ENCODE measurements at regions not wholly inside any gene's neighbourhood (a gene's known extent, or its start where the extent isn't known, plus 50 kb on each side); places are given as distances from the start of the nearest gene placed in this dataset.
"Not testable (repeated sequence)": the region's sequence is repeated elsewhere in the genome, so short reads cannot be mapped to it uniquely, and the experiment has no call there.

DNA sequence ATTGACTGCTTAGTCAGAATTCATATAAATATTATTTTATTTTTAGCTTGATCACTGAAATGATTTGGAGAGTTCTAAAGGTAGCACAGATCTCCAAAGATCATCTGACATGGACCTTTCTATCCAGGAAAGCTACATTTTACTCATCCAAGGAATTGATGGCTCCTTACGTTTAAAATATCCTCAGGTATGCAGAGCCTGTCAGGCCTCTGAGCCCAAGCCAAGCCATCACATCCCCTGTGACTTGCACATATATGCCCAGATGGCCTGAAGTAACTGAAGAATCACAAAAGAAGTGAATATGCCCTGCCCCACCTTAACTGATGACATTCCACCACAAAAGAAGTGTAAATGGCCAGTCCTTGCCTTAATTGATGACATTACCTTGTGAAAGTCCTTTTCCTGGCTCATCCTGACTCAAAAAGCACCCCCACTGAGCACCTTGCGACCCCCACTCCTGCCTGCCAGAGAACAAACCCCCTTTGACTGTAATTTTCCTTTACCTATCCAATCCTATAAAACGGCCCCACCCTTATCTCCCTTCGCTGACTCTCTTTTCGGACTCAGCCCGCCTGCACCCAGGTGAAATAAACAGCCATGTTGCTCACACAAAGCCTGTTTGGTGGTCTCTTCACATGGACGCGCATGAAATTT is 411.6 kb upstream of the RORB start:
- not testable (repeated sequence) for DNase-seq (ENCODE audit: low read depth, low spot score)

DNA sequence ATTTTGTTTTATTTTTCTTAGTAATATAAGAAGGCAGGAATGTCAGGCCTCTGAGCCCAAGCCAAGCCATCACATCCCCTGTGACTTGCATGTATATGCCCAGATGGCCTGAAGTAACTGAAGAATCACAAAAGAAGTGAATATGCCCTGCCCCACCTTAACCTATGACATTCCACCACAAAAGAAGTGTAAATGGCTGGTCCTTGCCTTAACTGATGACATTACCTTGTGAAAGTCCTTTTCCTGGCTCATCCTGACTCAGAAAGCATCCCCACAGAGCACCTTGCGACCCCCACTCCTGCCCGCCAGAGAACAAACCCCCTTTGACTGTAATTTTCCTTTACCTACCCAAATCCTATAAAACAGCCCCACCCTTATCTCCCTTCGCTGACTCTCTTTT is 406.2 kb upstream of the RORB start:
- not testable (repeated sequence) for DNase-seq (ENCODE audit: low read depth, low spot score)

DNA sequence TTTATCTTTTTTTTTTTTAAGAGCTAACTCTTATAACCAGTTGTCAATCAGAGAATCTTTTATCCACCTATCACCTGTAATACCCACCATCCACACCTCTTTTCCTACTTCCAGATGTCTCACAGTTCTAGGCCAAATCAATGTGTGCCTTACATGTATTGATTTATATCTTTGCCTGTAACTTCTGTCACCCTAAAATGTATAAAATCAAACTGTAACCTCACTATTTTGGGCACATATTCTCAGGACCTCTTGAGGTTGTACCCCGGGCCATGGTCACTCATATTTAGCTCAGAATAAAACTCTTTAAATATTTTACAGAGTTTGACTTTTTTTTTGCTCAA is 404.7 kb upstream of the RORB start:
- no peak for DNase-seq (ENCODE audit: low read depth, low spot score)

DNA sequence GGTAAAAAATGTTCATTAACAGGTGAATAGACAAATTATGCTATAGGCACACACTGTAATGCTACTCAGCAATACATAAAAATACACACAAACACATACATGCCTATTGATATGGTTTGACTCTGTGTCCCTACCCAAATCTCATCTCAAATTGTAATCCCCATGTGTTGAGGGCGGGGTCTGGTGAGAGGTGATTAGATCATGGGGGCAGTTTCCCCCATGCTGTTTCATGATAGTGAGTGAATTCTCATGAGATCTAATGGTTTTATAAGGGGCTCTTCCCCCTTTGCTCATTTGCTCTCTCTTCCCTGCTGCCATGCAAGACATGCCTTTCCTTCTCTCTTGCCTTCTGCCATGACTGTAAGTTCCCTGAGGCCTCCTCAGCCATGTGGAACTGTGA is 403.1 kb upstream of the RORB start:
- not testable (repeated sequence) for DNase-seq (ENCODE audit: low read depth, low spot score)

DNA sequence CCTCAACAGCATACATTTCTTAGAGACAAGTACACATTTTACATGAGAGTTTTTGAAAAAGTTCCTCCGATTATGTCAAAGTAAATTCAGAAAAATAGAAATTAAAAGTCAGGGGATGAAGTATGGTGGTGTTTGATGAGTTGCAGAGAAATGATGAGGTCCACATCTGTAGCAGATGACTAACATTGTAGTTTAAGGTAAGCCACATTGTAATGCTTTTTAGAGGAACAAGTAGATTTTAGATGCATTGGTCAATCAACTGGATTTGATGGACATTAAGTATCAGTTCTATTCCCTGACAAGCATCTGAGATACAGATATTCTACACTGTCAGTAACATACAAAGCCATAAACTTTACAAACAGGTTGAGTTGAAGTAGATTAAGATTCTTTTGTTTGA is 402.4 kb upstream of the RORB start:
- no peak for DNase-seq (ENCODE audit: low read depth, low spot score)

DNA sequence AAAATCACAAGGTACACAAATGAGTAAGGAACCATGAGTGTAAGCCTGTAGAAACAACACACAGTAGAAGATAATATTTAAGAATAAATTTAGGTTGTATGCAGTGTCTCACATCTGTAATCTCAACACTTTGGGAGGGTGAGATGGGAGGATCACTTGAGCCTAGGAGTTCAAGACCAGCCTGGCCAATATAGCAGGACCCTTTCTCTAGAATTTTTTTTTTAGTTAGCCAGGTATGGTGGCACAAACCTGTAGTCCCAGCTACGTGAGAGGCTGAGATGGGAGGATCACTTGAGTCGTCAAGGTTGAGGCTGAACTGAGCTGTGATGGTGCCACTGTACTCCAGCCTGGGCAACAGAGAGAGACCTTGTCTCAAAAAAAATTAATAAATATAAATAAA is 401.2 kb upstream of the RORB start:
- DNase-seq (ENCODE audit: low read depth, low spot score) = no peak

DNA sequence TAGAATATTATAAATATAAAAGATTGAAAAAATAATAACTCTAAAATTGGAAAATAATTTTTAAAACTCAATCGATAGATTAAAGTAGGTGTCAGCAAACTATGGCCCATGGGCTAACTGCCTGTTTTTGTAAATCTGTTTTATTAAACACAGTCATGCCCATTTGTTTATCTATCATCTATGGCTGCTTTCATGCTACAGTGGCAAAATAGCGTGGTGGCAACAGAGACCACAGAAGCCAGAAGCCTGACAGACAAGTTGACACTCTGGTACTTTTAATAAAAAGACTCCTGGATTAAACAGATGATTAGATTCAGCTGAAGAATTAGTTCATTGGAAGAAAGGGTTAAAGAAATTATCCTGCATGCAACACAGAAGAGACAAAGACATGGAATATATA is 400.7 kb upstream of the RORB start:
- no peak for DNase-seq (ENCODE audit: low read depth, low spot score)

DNA sequence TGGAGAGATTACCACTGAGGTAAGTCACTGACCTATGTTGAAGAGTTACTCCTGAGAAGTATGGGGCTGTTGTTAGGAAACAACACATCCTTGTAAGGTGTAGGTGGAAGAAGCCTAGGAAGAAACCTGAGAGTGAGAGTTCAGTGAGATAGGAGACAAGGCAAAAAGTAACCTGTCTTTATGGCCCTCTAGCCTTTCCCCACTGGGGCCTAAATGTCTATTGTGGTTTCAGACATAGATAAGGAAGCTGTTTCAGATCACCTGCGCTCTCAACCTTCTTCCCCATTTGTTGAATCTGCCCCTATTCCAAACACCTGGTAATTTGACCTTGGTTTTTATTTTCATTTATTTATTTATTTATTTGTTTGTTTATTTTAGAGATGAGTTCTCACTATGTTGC is 397.1 kb upstream of the RORB start:
- no peak for DNase-seq (ENCODE audit: low read depth, low spot score)

DNA sequence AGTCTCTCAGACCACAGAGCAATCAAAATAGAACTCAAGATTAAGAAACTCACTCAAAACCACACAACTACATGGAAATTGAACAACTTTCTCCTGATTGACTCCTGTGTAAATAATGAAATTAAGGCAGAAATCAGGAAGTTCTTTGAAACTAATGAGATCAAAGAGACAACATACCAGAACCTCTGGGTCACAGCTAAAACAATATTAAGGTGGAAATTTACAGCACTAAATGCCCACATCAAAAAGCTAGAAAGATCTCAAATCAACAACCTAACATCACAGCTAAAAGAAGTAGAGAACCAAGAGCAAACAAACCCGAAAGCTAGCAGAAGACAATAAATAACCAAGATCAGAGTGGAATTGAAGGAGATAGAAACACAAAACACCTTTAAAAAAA is 395.0 kb upstream of the RORB start:
- DNase-seq (ENCODE audit: low read depth, low spot score) = not testable (repeated sequence)

DNA sequence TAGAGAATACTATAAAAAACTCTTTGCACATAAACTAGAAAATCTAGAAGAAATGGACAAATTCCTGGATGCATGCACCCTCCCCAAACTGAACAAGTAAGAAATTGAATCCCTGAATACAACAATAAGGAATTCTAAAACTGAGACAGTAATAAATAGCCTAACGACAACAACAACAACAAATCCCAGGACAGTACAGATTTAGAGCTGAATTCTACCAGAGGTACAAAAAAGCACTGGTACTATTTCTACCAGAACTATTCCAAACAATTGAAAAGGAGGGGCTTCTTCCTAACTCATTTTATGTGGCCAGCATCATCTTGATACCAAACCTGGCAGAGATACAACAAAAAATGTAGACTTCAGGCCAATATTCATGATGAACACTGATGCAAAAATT is 394.4 kb upstream of the RORB start:
- no peak for DNase-seq (ENCODE audit: low read depth, low spot score)

DNA sequence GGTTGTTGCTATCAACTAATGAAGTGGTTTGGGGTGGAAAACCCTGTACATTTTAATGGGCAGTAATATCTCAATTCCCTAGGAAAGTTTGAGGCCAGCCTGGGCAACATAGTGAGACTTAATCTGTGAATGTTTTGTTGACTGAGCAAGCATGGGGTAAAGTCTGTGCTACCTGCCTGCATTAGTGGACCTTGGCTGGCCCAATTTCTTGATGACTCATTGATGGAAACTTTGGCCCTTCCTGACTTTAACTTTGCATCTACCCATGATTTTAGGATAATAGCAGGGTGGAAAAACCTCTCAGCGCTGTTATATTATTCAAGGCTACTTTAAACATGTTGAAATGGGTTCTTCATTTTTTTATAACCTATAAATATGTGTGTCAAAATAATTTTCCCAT is 389.4 kb upstream of the RORB start:
- no peak for DNase-seq (ENCODE audit: low read depth, low spot score)

DNA sequence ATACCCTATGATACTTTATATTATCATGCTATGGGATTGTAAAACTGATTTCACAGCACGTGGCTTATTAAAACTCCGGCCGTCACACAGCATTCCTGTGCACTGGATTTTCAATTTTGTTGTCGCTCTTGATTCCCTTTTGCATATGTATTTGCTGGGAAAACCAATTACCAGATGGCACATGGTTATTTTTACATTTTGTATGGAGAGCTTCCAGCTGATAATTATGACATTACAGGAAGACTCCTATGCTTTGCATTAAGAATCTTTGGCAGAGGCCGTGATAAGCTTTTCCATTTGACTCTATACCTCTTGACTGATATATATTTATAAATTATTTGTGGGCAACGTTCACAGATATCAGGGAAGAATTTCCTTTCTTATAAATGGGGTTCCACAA is 381.2 kb upstream of the RORB start:
- no peak for DNase-seq (ENCODE audit: low read depth, low spot score)

DNA sequence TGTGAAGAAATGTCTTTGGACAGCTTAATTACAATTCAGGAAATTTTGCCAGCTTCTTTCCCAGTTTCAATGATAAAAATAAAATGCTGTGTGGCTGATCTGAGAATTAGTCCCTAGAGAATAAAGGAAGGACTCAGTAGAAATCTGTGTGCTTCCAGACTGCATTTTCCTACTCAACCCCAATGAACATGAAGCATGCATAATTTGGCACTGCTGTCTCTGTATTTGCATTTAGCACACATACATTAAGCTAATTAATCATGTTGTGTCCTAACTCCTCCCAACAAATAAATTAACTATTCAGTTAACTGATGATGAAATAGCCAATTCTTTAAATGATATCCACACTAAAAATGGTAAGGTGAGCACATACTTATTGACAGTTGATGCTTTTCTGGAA is 380.0 kb upstream of the RORB start:
- no peak for DNase-seq (ENCODE audit: low read depth, low spot score)

DNA sequence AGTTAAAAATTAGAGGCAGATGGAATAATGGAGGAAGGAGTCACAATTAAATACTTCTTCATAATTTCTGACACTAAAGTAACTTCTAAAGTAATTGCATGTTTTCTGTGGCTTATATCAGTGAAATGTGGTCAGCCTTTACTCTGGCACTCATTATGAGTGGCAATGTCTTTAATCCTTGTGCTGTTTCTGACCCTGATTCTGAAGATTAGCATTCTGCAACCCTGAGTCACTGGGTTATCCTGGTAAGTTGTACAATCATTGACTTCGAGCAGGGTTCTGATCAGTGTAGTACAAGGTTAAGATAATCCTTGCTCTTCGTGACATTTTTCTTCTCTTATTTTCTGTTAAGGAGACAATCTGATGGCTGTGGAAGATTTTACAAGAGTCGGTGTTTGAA is 379.4 kb upstream of the RORB start:
- no peak for DNase-seq (ENCODE audit: low read depth, low spot score)

DNA sequence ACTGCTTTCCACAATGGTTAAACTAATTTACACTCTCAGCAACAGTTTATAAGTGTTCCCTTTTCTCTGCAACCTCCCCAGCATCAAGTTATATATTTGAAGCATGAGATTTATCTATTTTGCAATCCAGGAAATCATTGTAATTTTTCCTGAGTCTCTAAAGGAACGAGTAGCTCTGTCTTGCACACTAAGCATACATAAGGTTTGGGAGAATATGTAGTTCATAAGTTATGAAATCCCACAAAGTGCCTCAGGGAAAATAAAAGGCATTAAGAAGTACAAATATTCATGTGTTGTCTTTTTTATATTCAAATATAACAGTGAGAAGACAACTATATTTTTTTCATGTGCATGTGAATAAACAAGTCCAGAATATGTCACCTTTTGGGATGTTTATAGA is 377.1 kb upstream of the RORB start:
- no peak for DNase-seq (ENCODE audit: low read depth, low spot score)

DNA sequence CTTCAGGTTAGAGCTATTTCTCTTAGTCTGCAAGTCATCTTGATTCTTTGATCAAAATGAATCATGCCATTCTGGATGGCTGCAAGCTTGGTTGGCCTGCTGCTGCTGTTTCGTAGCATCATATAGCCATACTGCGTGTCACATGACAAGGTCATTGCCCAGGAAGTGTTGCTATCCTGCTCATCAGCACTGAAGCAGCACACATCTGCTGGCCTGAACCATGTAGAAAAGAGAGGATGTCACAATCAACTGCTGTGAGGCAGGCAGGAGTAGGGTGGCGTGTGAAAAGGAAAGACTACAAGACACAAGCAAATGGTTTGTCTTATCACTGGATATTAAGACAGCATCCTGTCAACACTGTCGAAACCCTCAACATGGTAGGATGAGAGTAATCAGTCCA is 376.7 kb upstream of the RORB start:
- DNase-seq (ENCODE audit: low read depth, low spot score) = no peak

DNA sequence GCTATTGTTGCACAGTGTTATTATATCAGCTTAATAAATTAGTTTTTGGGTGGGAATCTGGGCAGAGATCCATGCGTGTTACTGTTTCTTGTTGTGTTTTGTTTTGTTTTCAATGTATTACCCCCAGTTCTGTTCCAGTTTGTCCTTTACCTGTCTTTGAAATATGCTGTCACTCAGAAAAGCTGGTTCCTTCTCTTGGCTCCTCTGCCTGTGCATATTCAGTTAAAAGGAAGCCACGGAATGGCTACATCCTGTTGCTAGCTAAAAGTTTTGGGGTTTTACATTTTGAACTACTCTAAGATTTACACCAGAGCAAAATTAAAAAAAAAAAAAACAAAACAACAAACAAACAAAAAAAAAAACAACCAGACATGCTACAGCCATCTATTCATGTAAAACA is 374.9 kb upstream of the RORB start:
- no peak for DNase-seq (ENCODE audit: low read depth, low spot score)

DNA sequence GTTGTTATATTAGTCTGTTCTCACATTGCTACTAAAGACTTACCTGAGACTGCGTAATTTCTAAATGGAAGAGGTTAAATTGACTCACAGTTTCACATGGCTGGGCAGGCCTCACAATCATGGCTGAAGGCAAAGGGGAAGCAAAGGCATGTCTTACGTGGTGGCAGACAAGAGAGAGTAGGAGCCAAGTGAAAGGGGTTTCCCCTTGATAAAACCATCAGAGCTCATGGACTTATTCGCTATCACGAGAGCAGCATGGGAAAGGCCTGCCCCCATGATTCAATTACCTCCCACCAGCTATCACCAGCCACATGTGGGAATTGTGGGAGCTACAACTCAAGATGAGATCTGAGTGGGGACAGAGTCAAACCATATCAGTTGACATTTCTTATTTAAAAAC is 374.5 kb upstream of the RORB start:
- DNase-seq (ENCODE audit: low read depth, low spot score) = no peak

DNA sequence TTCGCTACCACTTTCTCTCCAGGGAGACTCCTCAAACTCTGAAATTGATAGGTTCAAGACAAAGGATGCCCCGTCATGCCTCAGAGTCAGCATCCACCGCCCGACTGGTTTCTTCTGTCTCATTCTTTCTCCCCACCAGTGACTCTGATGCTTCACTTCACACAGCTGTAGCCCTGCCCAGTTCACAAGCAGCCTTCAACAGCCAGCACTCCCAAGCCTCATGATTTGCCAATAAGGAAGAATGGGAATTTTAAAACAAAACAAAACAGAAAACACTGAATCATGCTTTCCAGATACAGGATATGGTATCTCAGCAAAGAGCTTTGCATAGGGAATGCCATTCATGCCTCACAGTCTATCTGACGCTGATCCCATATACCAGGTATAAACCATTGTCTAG is 371.2 kb upstream of the RORB start:
- no peak for DNase-seq (ENCODE audit: low read depth, low spot score)

DNA sequence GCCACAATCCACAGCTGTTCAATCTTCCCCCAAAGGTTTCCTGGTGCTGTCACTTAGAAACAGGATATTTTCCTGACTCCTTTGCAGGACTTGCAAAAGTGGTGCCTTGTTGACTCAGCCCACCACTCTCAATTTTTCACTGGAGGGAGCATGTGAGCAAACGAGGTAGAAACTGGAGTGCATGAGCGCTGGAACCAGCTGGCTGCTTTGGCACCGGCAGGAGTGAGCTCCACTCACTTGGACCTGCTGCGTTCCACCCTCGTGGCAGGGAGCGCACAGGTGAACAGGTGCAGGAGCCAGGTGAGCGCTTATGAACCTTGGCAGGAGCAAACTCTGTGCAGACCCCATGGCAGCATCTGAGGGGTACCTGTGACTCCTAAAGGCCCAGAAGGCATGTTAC is 364.1 kb upstream of the RORB start:
- DNase-seq (ENCODE audit: low read depth, low spot score) = no peak

DNA sequence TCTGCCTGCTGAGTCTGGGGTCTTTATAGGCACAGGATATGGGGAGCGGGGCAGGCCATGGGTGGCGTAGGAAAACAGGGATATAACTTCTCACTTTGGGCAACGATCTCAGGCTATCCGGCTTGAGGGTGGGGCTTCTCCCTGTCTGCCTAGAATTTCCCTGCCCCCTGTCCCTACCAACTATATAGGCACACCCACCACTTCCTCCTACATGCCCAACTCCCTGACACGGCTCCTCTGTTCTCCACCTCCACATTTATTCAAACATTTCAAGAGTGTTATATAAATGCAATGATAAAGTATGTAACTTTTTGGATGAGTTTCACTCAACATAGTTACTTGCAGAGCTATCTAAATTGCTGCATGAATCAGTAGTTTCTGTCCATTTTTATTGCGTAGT is 363.2 kb upstream of the RORB start:
- DNase-seq (ENCODE audit: low read depth, low spot score) = no peak

DNA sequence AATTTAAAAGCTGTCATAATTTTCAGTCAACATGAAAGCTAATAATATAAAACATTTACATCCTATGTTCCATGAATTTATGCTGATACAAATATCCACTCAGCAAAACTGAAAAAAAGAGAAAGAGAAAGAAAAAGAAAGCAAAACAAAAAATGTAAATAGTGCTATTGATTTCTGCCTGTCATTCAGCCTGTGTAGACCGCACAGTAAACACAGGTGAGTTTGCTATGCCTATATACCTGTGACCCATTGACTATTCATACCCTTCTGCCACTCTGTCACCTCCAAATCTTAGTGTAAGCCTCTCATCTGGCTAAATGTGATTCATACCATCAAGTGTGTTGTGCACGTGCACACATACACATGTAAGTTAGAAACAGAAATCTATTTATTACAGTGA is 359.0 kb upstream of the RORB start:
- no peak for DNase-seq (ENCODE audit: low read depth, low spot score)

DNA sequence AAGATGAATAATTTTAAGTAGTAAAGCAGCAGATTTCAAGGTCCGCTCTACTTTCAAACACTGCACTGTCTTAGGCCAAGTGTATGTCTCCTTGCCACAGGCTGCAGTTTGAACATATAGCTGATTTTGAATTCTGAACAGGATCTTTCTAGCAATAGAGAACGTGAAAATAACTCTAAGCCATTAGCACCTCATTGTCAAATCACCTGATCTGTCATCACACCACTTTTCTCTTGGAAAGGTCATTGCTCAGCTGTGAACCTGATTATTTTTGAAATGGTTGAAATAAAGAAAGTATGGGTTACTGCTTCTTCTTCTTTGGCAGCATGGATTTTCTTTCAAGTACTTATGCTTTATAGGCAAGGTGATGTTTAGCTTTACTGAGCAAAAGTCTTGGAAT is 357.0 kb upstream of the RORB start:
- DNase-seq (ENCODE audit: low read depth, low spot score) = no peak

DNA sequence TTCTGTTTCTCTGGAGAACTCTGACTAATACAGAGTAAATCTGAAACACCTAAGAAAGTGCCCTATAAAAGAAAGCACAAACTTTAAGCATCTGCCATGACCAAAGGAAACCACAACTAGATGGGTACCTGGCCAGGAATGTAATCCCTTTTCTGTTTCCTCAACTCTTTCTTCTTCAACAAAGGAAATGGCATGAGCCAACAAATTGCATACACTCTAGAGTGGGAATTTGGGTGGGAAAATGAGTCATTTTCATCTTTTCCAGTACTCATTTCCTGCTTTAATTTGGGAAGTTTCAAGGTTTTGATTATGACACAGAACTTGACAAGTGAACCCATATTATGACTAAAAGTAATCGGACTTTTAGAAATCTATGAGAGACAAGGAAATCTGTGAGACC is 349.2 kb upstream of the RORB start:
- no peak for DNase-seq (ENCODE audit: low read depth, low spot score)

DNA sequence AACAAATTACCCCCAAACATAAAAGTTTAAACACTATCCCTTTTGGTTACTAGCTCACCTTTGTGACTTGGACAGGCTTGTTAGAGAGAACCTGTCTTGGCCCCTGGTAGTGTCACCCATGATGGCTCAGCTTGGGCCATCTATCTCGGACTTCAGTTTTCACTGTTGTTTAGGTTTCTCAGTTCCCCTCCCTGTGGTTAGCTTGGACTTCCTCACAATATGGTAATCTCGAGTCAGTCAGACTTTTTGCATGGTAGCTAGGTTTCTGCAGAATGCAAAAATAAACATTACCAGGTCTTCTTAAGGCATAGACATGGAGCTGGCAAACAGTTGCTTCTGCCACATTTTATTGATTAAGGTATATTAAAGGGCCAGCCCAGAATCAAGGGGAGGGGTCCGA is 324.3 kb upstream of the RORB start:
- DNase-seq (ENCODE audit: low read depth, low spot score) = no peak
